OCI-M2 (cell line): ENCODE measurements at regions not wholly inside any gene's neighbourhood (a gene's known extent, or its start where the extent isn't known, plus 50 kb on each side); places are given as distances from the start of the nearest gene placed in this dataset.
"Not testable (repeated sequence)": the region's sequence is repeated elsewhere in the genome, so short reads cannot be mapped to it uniquely, and the experiment has no call there.

Experiments used
- DNase-seq: peaks from one replicate; lab custom pipeline; 2025; ENCODE audit not compliant: unreplicated experiment; lab: John Stamatoyannopoulos, UW

GRCh38 chr3:34053626-34054025 is 255.2 kb downstream of the PDCD6IP start:
- no peak for DNase-seq

DNA sequence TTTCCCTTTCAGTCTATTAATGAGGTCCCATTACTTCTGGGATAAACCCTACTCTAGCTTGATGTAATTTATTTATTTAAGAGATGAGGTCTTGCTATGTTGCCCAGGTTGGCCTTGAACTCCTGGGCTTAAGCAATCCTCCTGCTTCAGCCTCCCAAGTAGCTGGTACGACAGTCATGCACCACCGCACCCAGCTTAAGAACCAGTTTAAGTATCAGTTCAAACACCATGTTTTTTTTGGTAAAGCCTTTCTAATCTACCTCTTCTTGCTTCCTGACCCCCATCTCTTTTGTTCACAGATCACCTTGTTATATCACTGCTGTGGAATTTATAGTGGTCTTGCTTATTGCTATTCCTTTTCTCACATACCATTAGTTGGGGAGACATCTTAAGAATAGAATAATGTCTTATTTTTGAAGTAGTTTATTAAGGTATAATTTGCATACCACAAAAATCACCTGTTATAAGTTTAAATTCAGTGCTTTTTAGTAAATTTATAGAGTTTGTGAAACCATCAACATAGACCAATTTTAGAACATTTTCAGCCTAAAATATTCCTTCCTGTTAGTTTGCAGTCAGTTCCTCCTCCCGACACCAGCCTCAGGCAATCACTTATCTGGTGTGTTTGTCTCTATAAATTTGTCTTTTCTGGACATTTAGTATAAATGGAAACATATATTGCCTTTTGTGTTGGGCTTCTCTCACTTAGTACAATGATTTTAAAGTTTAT is 257.9 kb downstream of the PDCD6IP start:
- no peak for DNase-seq

DNA sequence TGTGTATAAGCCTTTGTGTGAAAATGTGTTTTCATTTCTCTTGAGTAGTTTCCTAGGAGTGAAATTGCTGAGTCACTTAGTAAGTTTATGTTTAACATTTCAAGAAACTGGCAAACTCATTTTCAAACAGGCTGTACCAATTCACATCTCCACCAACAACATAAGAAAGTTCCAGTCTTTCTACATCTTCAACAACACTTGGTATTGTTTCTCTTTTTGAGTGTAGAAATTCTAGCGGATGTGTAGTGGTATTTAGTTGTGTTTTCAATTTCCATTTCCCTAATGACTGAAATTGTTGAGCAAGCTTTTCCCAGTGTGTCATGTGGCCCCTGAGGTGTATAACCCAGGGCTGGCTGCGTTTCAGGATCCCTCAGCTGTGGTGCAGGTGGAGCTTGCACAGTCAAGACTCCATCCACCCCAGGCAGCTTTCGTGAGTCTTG is 258.5 kb downstream of the PDCD6IP start:
- no peak for DNase-seq

- not testable (repeated sequence) for DNase-seq
These were observed 262.6 kb downstream of the PDCD6IP start for GRCh38 chr3:34060995-34061394.

DNA sequence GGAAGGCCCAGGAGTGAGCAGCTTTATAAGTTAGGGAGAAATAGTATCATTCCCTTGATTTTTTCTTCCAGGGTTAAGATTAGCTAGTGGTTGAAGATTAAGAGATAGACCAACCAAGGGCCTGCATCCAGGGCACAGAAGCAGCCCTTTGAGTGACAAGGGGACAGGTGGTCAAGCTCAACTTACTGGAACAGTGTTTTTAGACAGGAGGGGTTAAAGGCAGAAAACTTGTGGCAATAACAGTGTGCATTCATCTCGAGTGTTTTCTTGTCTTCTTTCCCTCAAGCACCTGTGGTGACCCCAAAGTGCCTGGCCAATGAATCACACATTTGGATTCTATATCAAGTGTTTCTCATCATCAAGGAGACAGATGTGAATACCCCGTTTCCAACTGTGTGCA is 267.5 kb downstream of the PDCD6IP start:
- no peak for DNase-seq

DNA sequence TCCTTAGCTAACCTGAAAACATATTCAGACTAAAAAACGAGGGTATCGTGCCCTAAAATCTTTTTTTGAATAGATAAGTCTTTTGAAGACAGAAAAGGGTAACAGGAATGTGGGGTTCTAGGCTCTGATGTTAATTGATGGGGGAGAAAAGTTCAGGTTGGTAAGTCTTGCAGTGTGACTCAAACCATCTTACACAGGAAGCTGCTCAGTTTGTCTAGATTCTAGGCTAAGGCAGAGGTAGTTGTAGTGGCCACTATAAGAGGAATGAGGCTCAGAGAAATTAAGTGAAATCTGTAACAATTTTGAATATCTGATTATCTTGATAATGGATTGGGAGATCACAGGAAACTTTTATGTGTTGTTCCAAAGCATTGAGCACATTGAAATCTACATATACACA is 267.9 kb downstream of the PDCD6IP start:
- no peak for DNase-seq

DNA sequence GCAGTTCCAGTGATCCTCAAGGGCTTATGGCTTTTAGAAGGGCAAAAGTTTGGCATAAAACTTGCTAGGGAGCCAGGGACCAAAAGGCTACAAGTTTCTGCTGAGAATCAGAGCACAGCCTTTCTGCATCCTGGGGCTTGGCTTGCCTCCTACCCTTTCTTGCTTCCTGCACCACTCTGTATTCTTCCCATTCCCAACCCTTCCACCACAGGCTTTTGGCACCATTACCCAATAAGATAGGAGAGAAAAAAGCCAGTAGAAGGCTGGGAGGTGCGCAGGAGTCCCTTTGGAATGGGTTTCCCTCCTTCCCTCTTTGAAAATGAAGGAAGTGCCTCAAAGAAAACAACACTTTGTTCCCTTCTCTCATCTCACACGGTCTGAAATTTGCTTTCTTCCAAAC is 268.6 kb downstream of the PDCD6IP start:
- DNase-seq = no peak

- no peak for DNase-seq
These were observed 269.2 kb downstream of the PDCD6IP start for GRCh38 chr3:34067536-34068051.

GRCh38 chr3:34068505-34068904 is 270.1 kb downstream of the PDCD6IP start:
- DNase-seq = no peak

DNA sequence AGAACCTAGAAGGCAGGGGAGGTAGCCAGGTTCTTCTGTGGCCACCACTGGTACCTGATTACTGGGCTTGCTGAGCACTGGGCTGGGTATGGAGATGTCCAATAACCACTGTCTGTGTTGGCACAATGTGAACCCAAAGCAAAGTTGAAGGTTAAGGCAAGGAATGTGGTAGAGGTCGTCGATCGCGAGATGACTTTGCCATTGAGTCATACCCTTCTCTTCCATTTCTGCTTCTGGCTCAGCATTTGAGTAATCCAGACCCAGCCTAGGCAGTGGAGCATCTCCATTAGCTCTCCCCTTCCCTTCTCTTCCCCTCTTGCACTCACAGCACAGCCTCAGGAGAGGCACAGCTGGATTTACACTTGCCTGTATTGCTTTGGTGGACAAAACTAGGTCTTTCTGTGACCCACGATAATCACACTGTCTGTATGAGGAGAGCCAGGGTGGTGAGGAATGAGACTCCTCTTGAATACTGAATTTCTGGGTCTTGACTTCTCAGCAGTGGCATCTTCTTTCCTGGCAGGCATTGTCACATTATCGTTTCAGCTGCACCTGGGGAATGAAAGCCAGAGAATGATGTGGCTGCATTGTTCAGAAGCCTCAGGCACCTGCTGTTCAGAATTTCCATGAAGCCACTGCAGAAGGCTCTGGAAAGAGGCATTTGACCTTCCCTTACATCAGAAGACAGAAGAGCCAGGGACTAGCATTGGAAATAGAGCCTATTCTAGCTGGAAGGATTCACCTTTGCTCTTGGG is 272.6 kb downstream of the PDCD6IP start:
- no peak for DNase-seq

- DNase-seq = no peak
These were observed 273.9 kb downstream of the PDCD6IP start for GRCh38 chr3:34072297-34072696.

GRCh38 chr3:34073111-34073510 is 274.7 kb downstream of the PDCD6IP start:
- no peak for DNase-seq

DNA sequence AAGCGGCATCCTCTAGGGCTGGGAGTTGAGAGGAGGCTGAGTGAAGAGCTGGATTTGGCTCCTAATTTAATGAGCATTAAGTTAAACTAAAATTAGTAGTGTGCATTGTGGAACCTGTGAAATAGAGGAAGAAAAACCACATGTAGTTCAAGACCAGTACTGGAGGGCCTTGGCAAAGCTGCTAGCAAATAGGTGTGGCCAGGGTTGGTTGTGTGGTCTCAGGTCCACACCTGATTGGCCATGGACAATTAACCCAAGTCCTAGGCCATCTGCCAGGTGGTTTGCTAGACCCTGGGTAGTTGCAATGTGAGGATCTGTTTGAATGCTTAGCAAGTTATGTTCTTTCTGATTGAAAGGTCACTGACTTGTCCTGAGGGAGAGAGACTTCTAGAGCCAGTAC is 275.5 kb downstream of the PDCD6IP start:
- DNase-seq = no peak

DNA sequence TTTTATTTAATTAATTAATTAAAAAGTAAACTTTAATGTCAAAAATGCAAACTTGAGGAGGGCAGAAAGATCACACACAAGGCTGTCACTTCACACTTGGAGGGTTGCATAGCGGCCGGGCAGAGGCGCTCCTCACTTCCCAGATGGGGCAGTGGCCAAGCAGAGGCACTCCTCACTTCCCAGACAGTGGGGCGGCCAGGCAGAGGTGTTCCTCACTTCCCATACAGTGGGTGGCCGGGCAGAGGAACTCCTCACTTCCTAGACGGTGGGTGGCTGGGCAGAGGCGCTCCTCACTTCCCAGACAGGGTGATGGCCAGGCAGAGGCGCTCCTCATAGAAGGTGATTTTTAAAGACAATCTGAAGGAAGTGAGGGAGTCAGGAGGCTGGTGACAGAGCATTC is 277.5 kb downstream of the PDCD6IP start:
- no peak for DNase-seq

GRCh38 chr3:34077417-34078195 is 279.2 kb downstream of the PDCD6IP start:
- no peak for DNase-seq

GRCh38 chr3:34078418-34078817 is 280.0 kb downstream of the PDCD6IP start:
- no peak for DNase-seq

DNA sequence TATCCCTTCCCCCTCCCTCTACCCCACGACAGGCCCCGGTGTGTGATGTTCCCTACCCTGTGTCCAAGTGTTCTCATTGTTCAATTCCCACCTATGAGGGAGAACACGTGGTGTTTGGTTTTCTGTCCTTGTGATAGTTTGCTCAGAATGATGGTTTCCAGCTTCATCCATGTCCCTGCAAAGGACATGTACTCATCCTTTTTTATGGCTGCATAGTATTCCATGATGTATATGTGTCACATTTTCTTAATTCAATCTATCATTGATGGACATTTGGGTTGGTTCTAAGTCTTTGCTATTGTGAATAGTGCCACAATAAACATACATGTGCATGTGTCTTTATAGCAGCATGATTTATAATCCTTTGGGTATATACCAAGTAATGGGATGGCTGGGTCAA is 281.4 kb downstream of the PDCD6IP start:
- DNase-seq = not testable (repeated sequence)

DNA sequence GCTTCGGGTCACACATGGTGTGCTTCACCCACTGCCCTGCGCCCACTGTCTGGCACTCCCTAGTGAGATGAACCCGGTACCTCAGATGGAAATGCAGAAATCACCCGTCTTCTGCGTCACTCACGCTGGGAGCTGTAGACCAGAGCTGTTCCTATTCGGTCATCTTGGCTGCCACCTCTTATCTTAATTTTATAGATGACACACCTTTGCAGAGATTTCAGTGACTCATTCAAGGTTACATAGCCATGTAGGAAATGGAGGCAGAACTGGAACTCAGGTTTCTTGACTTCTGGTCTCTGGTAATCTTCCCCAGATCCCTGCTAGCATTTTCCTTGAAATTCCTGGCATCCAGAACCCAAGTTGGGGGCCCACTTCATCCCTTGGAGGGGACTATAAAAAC is 291.9 kb downstream of the PDCD6IP start:
- DNase-seq = not testable (repeated sequence)

DNA sequence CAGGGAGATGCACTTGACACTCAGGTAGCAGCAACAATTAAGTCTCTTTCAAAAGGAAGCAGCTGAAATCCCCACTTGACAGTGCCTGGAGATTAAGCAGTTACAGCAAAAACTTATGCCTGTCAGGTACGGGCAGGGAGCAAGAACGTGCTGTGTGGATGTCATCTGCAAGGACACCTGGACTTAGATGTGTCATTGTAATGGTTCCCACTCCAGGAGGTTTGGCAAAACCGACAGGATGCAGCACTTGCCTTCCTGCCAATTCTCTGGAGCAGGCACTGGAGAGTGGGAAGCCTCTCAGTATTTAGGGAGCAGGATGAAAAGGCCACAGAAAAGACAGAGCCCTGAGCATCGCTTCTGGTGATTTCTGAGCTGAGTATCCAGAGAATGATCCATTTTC is 292.4 kb downstream of the PDCD6IP start:
- no peak for DNase-seq

DNA sequence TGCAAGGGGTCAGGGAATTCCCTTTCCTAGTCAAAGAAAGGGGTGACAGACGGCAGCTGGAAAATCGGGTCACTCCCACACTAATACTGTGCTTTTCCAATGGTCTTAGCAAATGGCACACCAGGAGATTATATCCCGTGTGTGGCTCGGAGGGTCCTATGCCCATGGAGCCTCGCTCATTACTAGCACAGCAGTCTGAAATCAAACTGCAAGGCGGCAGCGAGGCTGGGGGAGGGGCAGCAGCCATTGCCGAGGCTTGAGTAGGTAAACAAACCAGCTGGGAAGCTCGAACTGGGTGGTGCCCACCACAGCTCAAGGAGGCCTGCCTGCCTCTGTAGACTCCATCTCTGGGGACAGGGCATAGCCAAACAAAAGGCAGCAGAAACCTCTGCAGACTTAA is 295.9 kb downstream of the PDCD6IP start:
- not testable (repeated sequence) for DNase-seq

- no peak for DNase-seq
These were observed 303.9 kb downstream of the PDCD6IP start for GRCh38 chr3:34102288-34102687.

- no peak for DNase-seq
These were observed 307.9 kb downstream of the PDCD6IP start for GRCh38 chr3:34106379-34106778.
